Stomach (tissue), 4 donors: ENCODE measurements at regions not wholly inside any gene's neighbourhood (a gene's known extent, or its start where the extent isn't known, plus 50 kb on each side); places are given as distances from the start of the nearest gene placed in this dataset.

ENCODE experiments used
- CTCF ChIP-seq, 7 experiments: fragments of 450-650 bp in 4 of 7; fragments of 200-600 bp in 3 of 7; sonication (generic) in 3 of 7; IDR thresholded peaks; one replicate each; pipeline ENCODE4 v1.5.1; 2016 to 2019; ENCODE audit warnings: antibody characterized with exemption in 7 of 7, control low read depth in 2 of 7, mild to moderate bottlenecking in 1 of 7
- EP300 ChIP-seq: sonication (generic); formaldehyde crosslinking; IDR thresholded peaks from one replicate; pipeline ENCODE4 v1.6.1; 2017; ENCODE audit warnings: antibody characterized with exemption
- POLR2A ChIP-seq, 4 donors: fragments of 450-650 bp; IDR thresholded peaks; one replicate each; pipeline ENCODE4 v1.6.1; 2016; ENCODE audit warnings: antibody characterized with exemption in 4 of 4, control low read depth in 2 of 4, mild to moderate bottlenecking in 1 of 4, moderate library complexity in 1 of 4

GRCh38 chr4:41373221-41373620, 116.5 kb downstream of the UCHL1 start:
- no peak for TF ChIP-seq CTCF (IDR thresholded peaks at IDR 0.05)
- no peak for TF ChIP-seq POLR2A (IDR thresholded peaks at IDR 0.05)
- no peak for TF ChIP-seq EP300
